IMR-90 (cell line): ENCODE measurements at regions not wholly inside any gene's neighbourhood (a gene's known extent, or its start where the extent isn't known, plus 50 kb on each side); places are given as distances from the start of the nearest gene placed in this dataset.

Experiments
- ATAC-seq: fragments of 200-7000 bp; cut with Tn5 transposase; 2 replicates; pipeline ENCODE4 v1.9.1; 2020; ENCODE audit warnings: low read depth, mild to moderate bottlenecking, moderate library complexity
- BruUV-seq: library from RNA; stranded (reverse); fragments of 400-500 nt; replicated peaks from 2 replicates; lab custom pipeline; 2021; lab: Mats Ljungman, UMichigan
- CTCF ChIA-PET: fragments of 300-600 bp; formaldehyde crosslinking; extraction: SDS; loops from one replicate; lab custom pipeline; 2021; ENCODE audit warnings: antibody characterized with exemption; lab: Yijun Ruan, JAX
- POLR2A ChIA-PET: fragments of 300-600 bp; sonication (Branson Sonifier 250); formaldehyde crosslinking; loops from one replicate; lab custom pipeline; 2022; ENCODE audit warnings: antibody characterized with exemption; ENCODE audit not compliant: unreplicated experiment; lab: Charles Lee
- DNase-seq: peaks from one replicate; pipeline ENCODE4 v3.0.0; 2013
- H2AFZ ChIP-seq: replicated peaks from 2 replicates; pipeline ENCODE3; 2013; ENCODE audit warnings: low read length, mild to moderate bottlenecking; ENCODE audit not compliant: poor library complexity
- H2AK5ac ChIP-seq: 2 replicates; pipeline ENCODE4 v1.6.1; 2013; ENCODE audit warnings: low read depth, low read length, inconsistent platforms
- H2AK9ac ChIP-seq: replicated peaks from 2 replicates; pipeline ENCODE3; 2013; ENCODE audit warnings: mild to moderate bottlenecking, low read depth, low read length, moderate library complexity; ENCODE audit not compliant: poor library complexity
- H2BK120ac ChIP-seq: 2 replicates; pipeline ENCODE4 v1.6.1; 2013; ENCODE audit warnings: low read depth, low read length, inconsistent platforms
- H2BK15ac ChIP-seq: 3 replicates; pipeline ENCODE4 v1.6.1; 2013; ENCODE audit warnings: low read depth, low read length, inconsistent platforms
- H2BK20ac ChIP-seq: 2 replicates; pipeline ENCODE4 v1.6.1; 2013; ENCODE audit warnings: low read depth, mild to moderate bottlenecking, inconsistent platforms, low read length, moderate library complexity
- H2BK5ac ChIP-seq: 2 replicates; pipeline ENCODE4 v1.6.1; 2013; ENCODE audit warnings: mild to moderate bottlenecking, low read depth, low read length, inconsistent platforms; ENCODE audit not compliant: poor library complexity, severe bottlenecking
- H3K14ac ChIP-seq: replicated peaks from 2 replicates; pipeline ENCODE4 v1.6.1; 2013; ENCODE audit warnings: low read depth, low read length, inconsistent platforms
- H3K18ac ChIP-seq: 2 replicates; pipeline ENCODE4 v1.6.1; 2013; ENCODE audit warnings: low read depth, low read length, control low read depth
- H3K23ac ChIP-seq: 2 replicates; pipeline ENCODE4 v1.6.1; 2013; ENCODE audit warnings: low read depth, low read length, inconsistent platforms
- H3K27ac ChIP-seq: 2 replicates; pipeline ENCODE4 v1.5.1; 2013; ENCODE audit warnings: mild to moderate bottlenecking, control low read depth, low read length; ENCODE audit not compliant: insufficient read depth
- H3K27me3 ChIP-seq: 2 replicates; pipeline ENCODE4 v1.6.1; 2013; ENCODE audit warnings: low read length; ENCODE audit not compliant: control insufficient read depth, insufficient read depth
- H3K36me3 ChIP-seq: 2 replicates; pipeline ENCODE4 v1.6.1; 2013; ENCODE audit warnings: low read length, mixed read lengths; ENCODE audit not compliant: control insufficient read depth, insufficient read depth
- H3K4ac ChIP-seq: 2 replicates; pipeline ENCODE4 v1.6.1; 2013; ENCODE audit warnings: low read depth, low read length, inconsistent platforms
- H3K4me1 ChIP-seq: 2 replicates; pipeline ENCODE4 v1.6.1; 2013; ENCODE audit warnings: low read length, mixed read lengths; ENCODE audit not compliant: control insufficient read depth, insufficient read depth
- H3K4me2 ChIP-seq: 2 replicates; pipeline ENCODE4 v1.6.1; 2013; ENCODE audit warnings: low read depth, mild to moderate bottlenecking, control low read depth, low read length, moderate library complexity
- H3K4me3 ChIP-seq: 2 replicates; pipeline ENCODE4 v1.5.1; 2013; ENCODE audit warnings: low read depth, mild to moderate bottlenecking, control low read depth, low read length, moderate library complexity; ENCODE audit not compliant: insufficient read depth
- H3K56ac ChIP-seq: 2 replicates; pipeline ENCODE4 v1.6.1; 2013; ENCODE audit warnings: low read length, inconsistent platforms; ENCODE audit not compliant: insufficient read depth; ENCODE audit errors: extremely low read depth
- H3K79me1 ChIP-seq, 2 experiments: 2 replicates each; pipeline ENCODE4 v1.6.1; 2013; ENCODE audit warnings: low read length in 2 of 2, inconsistent platforms in 1 of 2, low read depth in 1 of 2
- H3K9ac ChIP-seq: 2 replicates; pipeline ENCODE4 v1.6.1; 2013; ENCODE audit warnings: low read depth, low read length, control low read depth
- H3K9me1 ChIP-seq: 2 replicates; pipeline ENCODE4 v1.6.1; 2013; ENCODE audit warnings: low read length, inconsistent platforms; ENCODE audit not compliant: insufficient read depth
- H3K9me3 ChIP-seq: 2 replicates; pipeline ENCODE4 v1.6.1; 2013; ENCODE audit warnings: low read length; ENCODE audit not compliant: control insufficient read depth, insufficient read depth
- H4K20me1 ChIP-seq: 2 replicates; pipeline ENCODE4 v1.6.1; 2013; ENCODE audit warnings: low read length, inconsistent platforms; ENCODE audit not compliant: insufficient read depth
- H4K5ac ChIP-seq: 2 replicates; pipeline ENCODE4 v1.6.1; 2013; ENCODE audit warnings: mild to moderate bottlenecking, low read depth, low read length, control low read depth
- H4K8ac ChIP-seq, 2 experiments: 2 replicates each; pipeline ENCODE4 v1.6.1; 2013; ENCODE audit warnings: low read depth in 2 of 2, low read length in 2 of 2, control low read depth in 1 of 2, inconsistent platforms in 1 of 2
- H4K91ac ChIP-seq: 2 replicates; pipeline ENCODE4 v1.6.1; 2013; ENCODE audit warnings: low read depth, low read length, inconsistent platforms; ENCODE audit not compliant: insufficient read depth
- CTCF ChIP-seq: conservative IDR thresholded peaks from 2 replicates; pipeline ENCODE4 v1.5.1; 2012; ENCODE audit warnings: mild to moderate bottlenecking, low read depth, low read length, improper control_type of control experiment
- MAFK ChIP-seq: IDR thresholded peaks from 2 replicates; pipeline ENCODE4 v1.6.1; 2012; ENCODE audit warnings: low read depth, low read length, improper control_type of control experiment
- MAZ ChIP-seq: IDR thresholded peaks from 2 replicates; pipeline ENCODE4 v1.6.1; 2012; ENCODE audit warnings: low read depth, mild to moderate bottlenecking, low read length, improper control_type of control experiment, moderate library complexity, borderline replicate concordance
- RFX5 ChIP-seq: IDR thresholded peaks from 2 replicates; pipeline ENCODE4 v1.8.0; 2012; ENCODE audit warnings: low read depth, mild to moderate bottlenecking, low read length, moderate library complexity
- USF2 ChIP-seq: fragments of 150-350 bp; IDR thresholded peaks from 2 replicates; pipeline ENCODE4 v1.6.1; 2017; ENCODE audit warnings: mild to moderate bottlenecking, antibody characterized with exemption, low read length, low read depth
- WGBS, 2 experiments: methylation state at CpG; one replicate each; pipeline versions ENCODE4 v1.1.5 to v1.1.7; 2013; ENCODE audit warnings: missing lambda C conversion rate in 2 of 2; ENCODE audit not compliant: insufficient read length in 1 of 2; ENCODE audit errors: extremely low coverage in 2 of 2; 5-methylcytosine and 5-hydroxymethylcytosine counted together
- dilution Hi-C: fragments of 300-500 bp; cut with HindIII; formaldehyde crosslinking; loops from one replicate; pipeline ENCODE4 v1.14.3; 2018; ENCODE audit warnings: low sequenced_read_pairs; ENCODE audit not compliant: unreplicated experiment
- in situ Hi-C: fragments of 300-500 bp; cut with MboI; formaldehyde crosslinking; loops from 3 replicates; pipeline ENCODE4 v1.14.3; 2019; ENCODE audit warnings: low sequenced_read_pairs, inconsistent platforms, mixed read lengths
- intact Hi-C: fragments of 100-400 bp; cut with micrococcal nuclease; formaldehyde crosslinking; loops from 2 replicates; pipeline ENCODE4 v1.10.0; 2022

- H3K18ac ChIP-seq: peak overlapping the region; percentile 43
- no peaks in the 10 kb centered on the region; the same call in 1 of the 2 replicates for H4K20me1 ChIP-seq
- ChIA-PET CTCF (interaction anchor here (1.0 kb wide), 1 partner anchor 31 kb away, joined by 3 read pairs; no protein-coding TSS in a partner anchor), POLR2A (interaction anchor here (0.6 to 0.7 kb wide), 2 partner anchors 8 to 26 kb away, joined by 3 to 12 read pairs; no protein-coding TSS in a partner anchor)
- no TSS peak for BruUV-seq
- peak overlapping the region; percentile 22; the same call in 1 of the 2 replicates for H3K4me3 ChIP-seq
- H3K23ac ChIP-seq: peak overlapping the region; percentile 57
- H2BK5ac ChIP-seq: peak overlapping the region; percentile 81
- 12% methylated on average over 9 of the region's 19 CpGs; no CpG with 5 or more reads in 1 of the 2 experiments for WGBS, 2 experiments
- peak overlapping the region; percentile 88 for H2AK5ac ChIP-seq
- H2BK15ac ChIP-seq: peak overlapping the region; percentile 82; the same call in 2 of the 3 replicates
- peak overlapping the region; percentile 54 for H3K9ac ChIP-seq
- peak; percentile 28 for DNase-seq
- H2BK120ac ChIP-seq: peak overlapping the region; percentile 91
- H3K27me3 ChIP-seq: no peaks in the 10 kb centered on the region
- H3K27ac ChIP-seq: peak overlapping the region; percentile 89
- H3K9me1 ChIP-seq: peaks cover 9% of the 10 kb centered on the region
- H2BK20ac ChIP-seq: peak overlapping the region; percentile 53
- peak; percentile 35 for ATAC-seq
- H3K36me3 ChIP-seq: no peaks in the 10 kb centered on the region
- H3K4me2 ChIP-seq: peak overlapping the region; percentile 53
- peaks cover 30% of the 10 kb centered on the region for H3K4me1 ChIP-seq
- in situ Hi-C loops: no loop called here
- H4K5ac ChIP-seq: peak overlapping the region; percentile 68
- H3K56ac ChIP-seq: peak overlapping the region; percentile 30; the same call in 1 of the 2 replicates
- peak overlapping the region; percentile 87 for H4K91ac ChIP-seq
- peak overlapping the region; percentile 92 to 95; a peak in 3 of 4 replicates for H4K8ac ChIP-seq
- TF ChIP-seq MAFK: no peak
- TF ChIP-seq USF2: no peak
- TF ChIP-seq CTCF: 0 out of 2 replicates have a peak, but pooled peaks have one; percentile 1
- TF ChIP-seq MAZ: no peak
- TF ChIP-seq RFX5: no peak
- H2AFZ ChIP-seq: peak overlapping the region; percentile 90
- peak overlapping the region; percentile 87 for H3K4ac ChIP-seq
- H3K9me3 ChIP-seq: no peaks in the 10 kb centered on the region
- intact Hi-C loops: no loop called here
- H3K79me1 ChIP-seq: peaks cover 0 to 19% of the 10 kb centered on the region in 2 experiments; a peak in 2 of 4 replicates
- dilution Hi-C loops: no loop called here
- peak overlapping the region; percentile 60 for H2AK9ac ChIP-seq
- H3K14ac ChIP-seq: peak overlapping the region; percentile 83
These were observed 68.1 kb upstream of the GGTA1 start for GRCh38 chr9:121567500-121568342.
